GM19372 (cell line): ENCODE measurements at regions not wholly inside any gene's neighbourhood (a gene's known extent, or its start where the extent isn't known, plus 50 kb on each side); places are given as distances from the start of the nearest gene placed in this dataset.
"Not testable (repeated sequence)": the region's sequence is repeated elsewhere in the genome, so short reads cannot be mapped to it uniquely, and the experiment has no call there.

Experiments
- ATAC-seq: cut with Tn5 transposase; IDR thresholded peaks from one replicate; pipeline ENCODE4 v1.9.1; 2021; ENCODE audit warnings: mild to moderate bottlenecking, low read depth, moderate library complexity; ENCODE audit not compliant: unreplicated experiment

GRCh38 chr15:59792359-59792758 lies 103.2 kb upstream of the BNIP2 start:
- ATAC-seq: no peak

GRCh38 chr15:59791755-59792154 lies 102.6 kb upstream of the BNIP2 start:
- no peak for ATAC-seq

- no peak for ATAC-seq
Observed at GRCh38 chr15:59791079-59791478, 102.0 kb upstream of the BNIP2 start.

GRCh38 chr15:59786466-59786865 lies 97.3 kb upstream of the BNIP2 start:
- ATAC-seq: not testable (repeated sequence)

- not testable (repeated sequence) for ATAC-seq
Observed at GRCh38 chr15:59785981-59786380, 96.9 kb upstream of the BNIP2 start.

GRCh38 chr15:59783774-59784520 lies 94.8 kb upstream of the BNIP2 start:
- ATAC-seq: not testable (repeated sequence)

GRCh38 chr15:59779110-59779509 lies 90.0 kb upstream of the BNIP2 start:
- ATAC-seq: no peak

GRCh38 chr15:59764775-59765174 lies 75.7 kb upstream of the BNIP2 start:
- no peak for ATAC-seq

- ATAC-seq: no peak
Observed at GRCh38 chr15:59762558-59762957, 73.4 kb upstream of the BNIP2 start.

- ATAC-seq: not testable (repeated sequence)
Observed at GRCh38 chr15:59760256-59760655, 71.1 kb upstream of the BNIP2 start.

GRCh38 chr15:59751552-59752413 lies 62.7 kb upstream of the BNIP2 start:
- ATAC-seq: no peak

GRCh38 chr15:59746777-59747176 lies 57.7 kb upstream of the BNIP2 start:
- ATAC-seq: no peak

GRCh38 chr15:59741274-59741906 lies 52.3 kb upstream of the BNIP2 start:
- ATAC-seq: no peak

GRCh38 chr15:59739557-59740186 lies 50.6 kb upstream of the BNIP2 start:
- no peak for ATAC-seq
